Upper lobe of left lung (tissue), 4 donors: ENCODE measurements at regions not wholly inside any gene's neighbourhood (a gene's known extent, or its start where the extent isn't known, plus 50 kb on each side); places are given as distances from the start of the nearest gene placed in this dataset.

ENCODE experiments used
- POLR2A ChIP-seq, 4 donors: fragments of 450-650 bp; IDR thresholded peaks; one replicate each; pipeline ENCODE4 v1.5.1; 2016 to 2017; ENCODE audit warnings: antibody characterized with exemption in 4 of 4, mild to moderate bottlenecking in 2 of 4
- POLR2AphosphoS5 ChIP-seq, 2 donors: sonication (generic); formaldehyde crosslinking; IDR thresholded peaks; one replicate each; pipeline ENCODE4 v1.5.1; 2017; ENCODE audit warnings: antibody characterized with exemption in 2 of 2
- TF ChIP-seq, protein P1 (sequence below), 6 experiments: fragments of 450-650 bp in 4 of 6; fragments of 200-600 bp in 2 of 6; sonication (generic) in 2 of 6; IDR thresholded peaks; one replicate each; pipeline ENCODE4 v1.5.1; 2016 to 2019; ENCODE audit warnings: antibody characterized with exemption in 6 of 6

DNA sequence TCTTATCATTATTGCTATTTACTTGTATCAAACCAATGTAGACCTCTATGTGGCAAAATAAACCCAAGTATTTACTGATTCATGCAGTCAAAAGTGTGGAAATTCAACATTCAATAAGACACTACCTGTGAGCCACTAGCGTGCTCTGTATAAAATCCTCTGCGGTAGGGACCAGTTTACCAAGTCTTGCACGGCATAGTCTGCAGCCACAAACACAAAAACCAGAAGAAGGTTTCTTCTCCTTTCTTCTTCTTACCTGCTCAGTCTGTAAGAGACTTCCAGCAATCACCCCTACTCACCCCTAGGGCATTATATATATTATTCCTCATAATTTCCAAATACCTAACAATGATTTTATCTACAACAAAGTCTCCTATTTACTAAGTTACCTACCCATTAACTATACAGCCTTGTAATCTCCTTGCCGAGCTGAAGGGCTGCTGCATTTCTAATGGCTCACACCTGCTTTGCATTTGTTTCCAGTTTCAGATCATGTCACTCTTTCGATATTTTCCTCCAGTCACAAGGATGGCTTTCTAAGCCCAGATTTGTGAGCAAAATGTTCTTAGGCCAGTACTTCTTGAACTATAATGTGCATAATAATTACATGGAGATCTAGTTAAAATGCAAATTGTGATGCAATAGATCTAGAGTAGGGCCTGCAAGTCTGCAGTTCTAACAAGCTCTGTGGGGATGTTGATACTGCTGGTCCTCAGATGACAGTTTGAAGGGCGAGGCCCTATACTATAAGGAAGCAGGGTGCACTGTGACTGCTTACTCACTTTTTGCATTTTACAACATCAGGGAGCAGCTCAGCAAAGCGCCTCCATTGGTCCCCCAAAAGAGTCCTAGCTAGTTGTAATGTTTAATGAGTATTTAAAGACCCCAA is 191.9 kb upstream of the DDI1 start:
- TF ChIP-seq POLR2A (IDR thresholded peaks at IDR 0.05) (no peak), POLR2AphosphoS5 (IDR thresholded peaks at IDR 0.05) (no peak)
- TF ChIP-seq, protein P1, sequence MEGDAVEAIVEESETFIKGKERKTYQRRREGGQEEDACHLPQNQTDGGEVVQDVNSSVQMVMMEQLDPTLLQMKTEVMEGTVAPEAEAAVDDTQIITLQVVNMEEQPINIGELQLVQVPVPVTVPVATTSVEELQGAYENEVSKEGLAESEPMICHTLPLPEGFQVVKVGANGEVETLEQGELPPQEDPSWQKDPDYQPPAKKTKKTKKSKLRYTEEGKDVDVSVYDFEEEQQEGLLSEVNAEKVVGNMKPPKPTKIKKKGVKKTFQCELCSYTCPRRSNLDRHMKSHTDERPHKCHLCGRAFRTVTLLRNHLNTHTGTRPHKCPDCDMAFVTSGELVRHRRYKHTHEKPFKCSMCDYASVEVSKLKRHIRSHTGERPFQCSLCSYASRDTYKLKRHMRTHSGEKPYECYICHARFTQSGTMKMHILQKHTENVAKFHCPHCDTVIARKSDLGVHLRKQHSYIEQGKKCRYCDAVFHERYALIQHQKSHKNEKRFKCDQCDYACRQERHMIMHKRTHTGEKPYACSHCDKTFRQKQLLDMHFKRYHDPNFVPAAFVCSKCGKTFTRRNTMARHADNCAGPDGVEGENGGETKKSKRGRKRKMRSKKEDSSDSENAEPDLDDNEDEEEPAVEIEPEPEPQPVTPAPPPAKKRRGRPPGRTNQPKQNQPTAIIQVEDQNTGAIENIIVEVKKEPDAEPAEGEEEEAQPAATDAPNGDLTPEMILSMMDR (IDR thresholded peaks at IDR 0.05) = no peak
